HEK293T (cell line): ENCODE measurements at regions not wholly inside any gene's neighbourhood (a gene's known extent, or its start where the extent isn't known, plus 50 kb on each side); places are given as distances from the start of the nearest gene placed in this dataset.

Source experiments
- CTCF ChIA-PET: fragments of 350-600 bp; formaldehyde crosslinking; extraction: SDS; loops from one replicate; lab custom pipeline; 2021; ENCODE audit warnings: antibody characterized with exemption, inconsistent platforms; lab: Yijun Ruan, JAX
- POLR2A ChIA-PET: fragments of 350-600 bp; formaldehyde crosslinking; extraction: SDS; loops from one replicate; lab custom pipeline; 2020; ENCODE audit warnings: antibody characterized with exemption, inconsistent platforms; lab: Yijun Ruan, JAX
- DNase-seq: peaks from one replicate; pipeline ENCODE4 v3.0.0; 2012; ENCODE audit warnings: mixed read lengths; ENCODE audit errors: extremely low spot score
- ARNT ChIP-seq: fragments of 450-650 bp; IDR thresholded peaks from 2 replicates; pipeline ENCODE4 v1.6.1; 2017; ENCODE audit warnings: mild to moderate bottlenecking
- BHLHE40 ChIP-seq: fragments of 450-650 bp; IDR thresholded peaks from 2 replicates; pipeline ENCODE4 v1.6.1; 2016; ENCODE audit warnings: mild to moderate bottlenecking, moderate library complexity, borderline replicate concordance
- CTBP1 ChIP-seq: fragments of 450-650 bp; IDR thresholded peaks from 2 replicates; pipeline ENCODE4 v1.6.1; 2016; ENCODE audit warnings: borderline replicate concordance
- ELF4 ChIP-seq: fragments of 450-650 bp; IDR thresholded peaks from 2 replicates; pipeline ENCODE4 v1.6.1; 2017; ENCODE audit warnings: antibody characterized with exemption
- FOXA1 ChIP-seq: fragments of 450-650 bp; IDR thresholded peaks from 2 replicates; pipeline ENCODE4 v1.6.1; 2016; ENCODE audit warnings: mild to moderate bottlenecking
- FOXK2 ChIP-seq: fragments of 450-650 bp; IDR thresholded peaks from 2 replicates; pipeline ENCODE4 v1.6.1; 2016; ENCODE audit warnings: mild to moderate bottlenecking
- FOXM1 ChIP-seq: fragments of 450-650 bp; IDR thresholded peaks from 2 replicates; pipeline ENCODE4 v1.6.1; 2017; ENCODE audit warnings: mild to moderate bottlenecking, borderline replicate concordance
- HDGF ChIP-seq: fragments of 450-650 bp; IDR thresholded peaks from 2 replicates; pipeline ENCODE4 v1.6.1; 2017; ENCODE audit warnings: antibody characterized with exemption, borderline replicate concordance
- L3MBTL2 ChIP-seq: fragments of 450-650 bp; conservative IDR thresholded peaks from 2 replicates; pipeline ENCODE4 v1.6.1; 2016; ENCODE audit warnings: mild to moderate bottlenecking
- LEF1 ChIP-seq: fragments of 450-650 bp; IDR thresholded peaks from 2 replicates; pipeline ENCODE4 v1.6.1; 2017; ENCODE audit warnings: mild to moderate bottlenecking, borderline replicate concordance
- NFRKB ChIP-seq: fragments of 450-650 bp; IDR thresholded peaks from 2 replicates; pipeline ENCODE4 v1.6.1; 2016; ENCODE audit warnings: mild to moderate bottlenecking, moderate library complexity
- SP1 ChIP-seq: fragments of 450-650 bp; IDR thresholded peaks from 2 replicates; pipeline ENCODE4 v1.6.1; 2017
- SUZ12 ChIP-seq: fragments of 450-650 bp; IDR thresholded peaks from 2 replicates; pipeline ENCODE4 v1.6.1; 2016; ENCODE audit warnings: mild to moderate bottlenecking
- TARDBP ChIP-seq: fragments of 450-650 bp; IDR thresholded peaks from 2 replicates; pipeline ENCODE4 v1.6.1; 2016
- ZNF384 ChIP-seq: fragments of 450-650 bp; IDR thresholded peaks from 2 replicates; pipeline ENCODE4 v1.6.1; 2016
- TF ChIP-seq, protein P1 (sequence below): fragments of 450-650 bp; IDR thresholded peaks from 2 replicates; pipeline ENCODE4 v1.6.1; 2016

DNA sequence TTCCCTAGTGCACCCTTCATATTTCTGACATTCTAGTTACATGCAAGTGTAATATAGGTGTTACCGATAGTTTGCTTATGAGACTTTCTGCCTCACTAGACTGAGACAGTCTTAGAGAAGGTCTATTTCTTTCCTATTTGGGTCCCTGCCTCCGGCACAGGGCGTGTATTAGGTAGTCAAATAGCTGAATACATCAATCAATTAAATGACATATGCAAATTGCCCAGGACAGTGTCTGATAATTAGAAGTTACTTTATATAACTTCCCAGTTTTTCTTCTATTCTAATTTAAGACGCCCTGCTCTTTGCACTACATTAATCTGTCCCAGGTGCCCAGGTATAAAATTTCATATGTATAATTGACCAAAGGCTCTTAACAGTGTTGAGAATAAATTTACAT, 264.2 kb downstream of the RAB28 start:
- no peak for TF ChIP-seq BHLHE40
- no peak for TF ChIP-seq L3MBTL2
- TF ChIP-seq FOXA1, result no peak
- no peak for TF ChIP-seq SUZ12
- TF ChIP-seq, protein P1, sequence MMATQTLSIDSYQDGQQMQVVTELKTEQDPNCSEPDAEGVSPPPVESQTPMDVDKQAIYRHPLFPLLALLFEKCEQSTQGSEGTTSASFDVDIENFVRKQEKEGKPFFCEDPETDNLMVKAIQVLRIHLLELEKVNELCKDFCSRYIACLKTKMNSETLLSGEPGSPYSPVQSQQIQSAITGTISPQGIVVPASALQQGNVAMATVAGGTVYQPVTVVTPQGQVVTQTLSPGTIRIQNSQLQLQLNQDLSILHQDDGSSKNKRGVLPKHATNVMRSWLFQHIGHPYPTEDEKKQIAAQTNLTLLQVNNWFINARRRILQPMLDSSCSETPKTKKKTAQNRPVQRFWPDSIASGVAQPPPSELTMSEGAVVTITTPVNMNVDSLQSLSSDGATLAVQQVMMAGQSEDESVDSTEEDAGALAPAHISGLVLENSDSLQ, result no peak
- no peak for TF ChIP-seq SP1
- no peak for TF ChIP-seq ZNF384
- no peak for TF ChIP-seq LEF1
- no peak for TF ChIP-seq ARNT
- TF ChIP-seq FOXM1, result no peak
- no peak for TF ChIP-seq CTBP1
- no peak for TF ChIP-seq NFRKB
- DNase-seq, result no peak
- CTCF ChIA-PET, result no interaction called here
- POLR2A ChIA-PET, result no interaction called here

DNA sequence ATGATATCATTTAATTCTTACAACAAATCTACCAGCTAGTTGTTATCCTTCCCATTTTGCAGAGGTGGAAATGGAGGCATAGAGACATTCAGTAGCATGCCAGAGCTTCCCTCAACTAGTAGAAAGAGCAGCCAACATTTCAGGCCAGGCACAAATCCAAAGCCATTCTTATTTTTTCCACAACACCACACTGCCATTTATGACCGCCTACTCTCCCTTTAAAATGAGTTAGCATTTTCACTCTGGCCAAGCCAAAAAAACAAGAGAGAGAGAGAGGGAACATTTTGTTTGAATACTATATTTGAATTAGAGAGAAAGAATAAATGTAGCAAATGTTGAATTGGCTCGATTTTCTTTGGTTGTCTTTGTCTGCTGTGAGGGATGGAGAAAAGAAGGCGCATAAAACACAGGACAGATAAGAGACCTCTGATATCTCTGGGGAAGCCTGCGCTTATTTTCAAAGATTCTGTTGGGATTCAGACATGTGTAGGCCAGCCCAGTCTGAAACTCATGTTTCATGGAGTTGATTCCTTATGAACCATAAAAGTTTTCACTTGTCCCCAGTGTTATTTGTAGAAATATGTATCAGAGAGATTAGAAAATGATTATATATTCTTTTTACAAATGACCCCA, 265.7 kb downstream of the RAB28 start:
- no peak for DNase-seq
- ChIA-PET POLR2A (interaction anchor here (0.7 kb wide), 1 partner anchor 32 kb away, joined by 3 read pairs; no protein-coding TSS in a partner anchor), CTCF (no interaction called here)
- TF ChIP-seq CTBP1 (no peak), SUZ12 (no peak), LEF1 (no peak), NFRKB (no peak), FOXM1 (no peak)

DNA sequence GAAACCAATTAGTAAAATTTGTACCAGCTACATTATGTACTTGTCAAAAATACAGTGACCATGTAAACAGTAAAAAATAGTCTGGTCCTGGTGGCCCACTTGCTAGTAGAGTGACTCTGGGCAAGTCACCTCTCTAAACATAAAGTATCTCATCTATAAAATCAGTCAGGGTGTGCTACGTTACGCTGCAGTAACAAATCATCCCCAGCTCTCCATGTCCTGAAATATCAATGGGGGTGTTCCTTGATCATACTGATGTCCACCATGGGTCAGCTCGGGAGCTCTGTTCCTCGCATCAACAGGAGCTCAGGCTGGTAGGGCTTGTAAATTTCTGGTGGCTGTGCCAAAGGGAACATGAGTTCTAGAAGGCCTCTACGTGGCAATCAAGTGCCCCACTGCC, 268.6 kb downstream of the RAB28 start:
- ChIA-PET POLR2A (no interaction called here), CTCF (no interaction called here)
- TF ChIP-seq, protein P1, result no peak
- TF ChIP-seq SP1, result no peak
- no peak for TF ChIP-seq ELF4
- TF ChIP-seq ZNF384, result no peak
- no peak for TF ChIP-seq BHLHE40
- no peak for TF ChIP-seq HDGF
- TF ChIP-seq LEF1, result no peak
- no peak for TF ChIP-seq FOXK2
- DNase-seq, result no peak

DNA sequence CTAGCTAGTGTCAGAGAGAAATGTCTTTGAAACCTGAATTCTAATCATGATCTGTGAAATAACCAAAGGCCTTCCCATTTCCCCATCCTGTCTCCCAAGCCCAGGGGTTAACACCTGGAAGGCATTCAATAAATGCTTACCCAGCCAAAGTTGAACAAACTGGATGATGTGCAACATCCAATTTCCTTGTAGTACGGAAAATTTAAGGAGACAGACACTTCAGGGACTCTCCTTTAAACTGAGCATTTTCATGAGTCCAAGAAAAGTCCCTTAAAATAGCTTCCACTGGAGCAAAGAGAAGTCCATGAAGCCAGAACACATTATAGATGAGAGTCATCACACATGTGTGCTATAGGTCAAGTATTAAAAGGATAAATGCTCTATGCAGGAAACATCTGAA, 271.2 kb downstream of the RAB28 start:
- POLR2A ChIA-PET, result no interaction called here
- no peak for DNase-seq
- TF ChIP-seq L3MBTL2 (no peak), HDGF (no peak), FOXM1 (no peak), SUZ12 (no peak), ARNT (no peak), ZNF384 (no peak)
- TF ChIP-seq, protein P1, result no peak
- CTCF ChIA-PET, result no interaction called here

DNA sequence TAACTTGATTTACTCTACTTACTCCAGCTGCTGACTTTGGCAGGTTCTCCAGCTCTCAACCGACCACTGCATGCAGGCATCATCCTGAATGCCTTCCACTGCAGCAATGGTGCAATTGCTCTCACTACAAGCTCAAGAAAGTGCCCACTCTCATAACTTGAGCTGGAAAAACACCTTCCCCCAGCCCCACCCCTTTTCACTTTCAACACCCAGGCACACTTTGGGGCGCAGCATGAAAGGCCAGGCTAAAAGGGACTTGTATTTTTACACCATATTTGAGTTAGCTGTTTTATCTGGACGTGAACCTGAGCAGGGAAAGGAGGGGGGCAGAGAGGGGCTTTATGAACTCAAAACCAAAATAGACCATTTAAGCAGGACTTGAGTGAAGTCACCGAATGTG, 274.5 kb downstream of the RAB28 start:
- DNase-seq, result no peak
- TF ChIP-seq FOXK2 (no peak), ARNT (no peak), SUZ12 (no peak), CTBP1 (no peak), ZNF384 (no peak), FOXA1 (no peak), LEF1 (no peak), FOXM1 (no peak), HDGF (no peak), SP1 (no peak), TARDBP (no peak), NFRKB (no peak), L3MBTL2 (no peak), BHLHE40 (no peak), ELF4 (no peak)
- TF ChIP-seq, protein P1, result no peak
- POLR2A ChIA-PET, result no interaction called here
- CTCF ChIA-PET, result no interaction called here

DNA sequence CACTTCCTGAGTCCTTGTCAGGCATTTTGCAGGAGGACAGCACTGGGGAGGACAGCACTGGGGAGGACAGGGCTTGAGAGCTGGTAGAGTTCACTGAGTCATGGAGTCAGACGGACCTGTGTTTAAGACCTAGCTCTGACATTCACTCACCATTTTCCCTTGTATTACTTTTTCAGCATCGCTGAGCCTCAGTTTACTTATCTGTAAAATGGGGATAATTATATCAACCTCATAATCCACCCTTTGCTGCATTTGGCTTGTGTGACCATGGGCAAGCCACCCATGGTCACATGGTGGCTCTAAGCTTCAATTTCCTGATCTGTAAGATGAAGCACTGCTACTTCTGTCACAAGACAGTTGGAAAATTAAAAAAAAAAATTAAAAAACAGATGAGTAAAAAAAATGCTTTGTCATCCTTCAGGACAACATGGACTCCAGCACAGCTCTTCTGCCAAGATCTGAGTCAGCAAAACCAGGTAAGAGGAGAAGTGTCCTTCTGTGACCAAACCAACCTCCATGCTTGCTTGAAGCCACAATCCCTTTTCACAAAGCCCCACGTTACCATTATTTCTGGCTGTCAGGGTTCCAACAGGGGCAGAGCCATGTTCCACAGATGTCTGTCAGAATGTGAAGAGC, 275.5 kb downstream of the RAB28 start:
- no peak for DNase-seq
- CTCF ChIA-PET, result no interaction called here
- TF ChIP-seq CTBP1 (no peak), SP1 (no peak), BHLHE40 (no peak), FOXK2 (no peak), FOXM1 (no peak), LEF1 (no peak), ZNF384 (no peak), ARNT (no peak), NFRKB (no peak), L3MBTL2 (no peak), ELF4 (no peak), TARDBP (no peak), FOXA1 (no peak)
- TF ChIP-seq, protein P1, result no peak
- POLR2A ChIA-PET, result no interaction called here
